Adrenal gland (tissue), 5 donors: ENCODE measurements at regions not wholly inside any gene's neighbourhood (a gene's known extent, or its start where the extent isn't known, plus 50 kb on each side); places are given as distances from the start of the nearest gene placed in this dataset.

Experiments used
- CTCF ChIP-seq, 6 experiments: fragments of 450-650 bp in 4 of 6; fragments of 200-600 bp in 2 of 6; sonication (generic) in 1 of 6; IDR thresholded peaks; 1 replicate in 5 of 6; 2 replicates in 1 of 6; pipeline versions ENCODE4 v1.5.1 to v1.8.0; 2016 to 2021; ENCODE audit warnings: antibody characterized with exemption in 6 of 6, mild to moderate bottlenecking in 2 of 6, moderate library complexity in 1 of 6
- POLR2A ChIP-seq, 2 donors: fragments of 450-650 bp; IDR thresholded peaks; one replicate each; pipeline ENCODE4 v1.6.1; 2017; ENCODE audit warnings: antibody characterized with exemption in 2 of 2, mild to moderate bottlenecking in 2 of 2, moderate library complexity in 1 of 2
- donor health status: DM: no; HTN: no; CAD: no.

DNA sequence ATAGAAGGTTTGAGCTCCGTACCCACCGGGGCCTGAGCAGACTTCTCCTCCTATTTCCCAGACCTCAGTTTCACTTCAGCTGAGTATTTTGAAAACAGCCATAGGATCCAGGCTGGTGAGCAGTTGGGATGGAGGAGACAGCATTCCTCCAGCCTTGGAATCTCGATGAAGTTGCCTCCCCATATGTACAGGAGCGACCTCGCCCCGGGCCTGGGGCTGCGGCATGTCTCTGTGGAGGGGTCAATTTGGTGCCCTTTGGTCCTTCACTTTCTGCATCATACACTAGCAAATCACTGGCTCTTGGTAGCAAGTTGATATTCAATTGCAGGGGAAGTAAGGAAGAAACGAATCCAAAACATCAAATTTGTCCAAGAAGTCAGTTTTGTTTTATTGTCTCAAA, 402.0 kb upstream of the IRX4 start:
- TF ChIP-seq CTCF (IDR thresholded peaks at IDR 0.05) = no peak
- no peak for TF ChIP-seq POLR2A (IDR thresholded peaks at IDR 0.05)
